ENCODE measurements at regions not wholly inside any gene's neighbourhood (a gene's known extent, or its start where the extent isn't known, plus 50 kb on each side); places are given as distances from the start of the nearest gene placed in this dataset.
"Not testable (repeated sequence)": the region's sequence is repeated elsewhere in the genome, so short reads cannot be mapped to it uniquely, and the experiment has no call there.

GRCh38 chr11:38842991-38843390 is 2245.0 kb upstream of the RAG2 start:
- DNase-seq, result no peak

GRCh38 chr11:38839071-38839470 is 2241.0 kb upstream of the RAG2 start:
- no peak for DNase-seq

DNA sequence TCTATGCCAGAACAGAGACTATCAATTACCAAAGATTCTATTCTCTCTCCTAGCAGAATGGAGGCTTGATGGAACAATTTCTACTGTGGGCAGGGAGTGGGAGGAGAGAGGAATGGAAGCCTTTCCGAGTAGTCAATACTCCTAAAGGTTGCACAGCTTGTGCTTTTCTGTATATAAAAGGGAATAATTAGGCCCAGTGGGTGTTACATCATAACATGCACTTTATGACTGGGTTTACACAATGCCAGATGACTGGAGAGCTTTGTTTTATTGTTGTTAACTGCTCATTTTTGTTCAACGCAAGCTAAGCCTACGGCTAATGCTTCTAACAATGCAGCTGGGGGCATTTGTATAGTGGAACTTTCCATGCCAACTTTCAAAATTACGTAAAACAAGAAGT is 2237.9 kb upstream of the RAG2 start:
- no peak for DNase-seq

GRCh38 chr11:38824573-38824972 is 2226.5 kb upstream of the RAG2 start:
- DNase-seq, result no peak

DNA sequence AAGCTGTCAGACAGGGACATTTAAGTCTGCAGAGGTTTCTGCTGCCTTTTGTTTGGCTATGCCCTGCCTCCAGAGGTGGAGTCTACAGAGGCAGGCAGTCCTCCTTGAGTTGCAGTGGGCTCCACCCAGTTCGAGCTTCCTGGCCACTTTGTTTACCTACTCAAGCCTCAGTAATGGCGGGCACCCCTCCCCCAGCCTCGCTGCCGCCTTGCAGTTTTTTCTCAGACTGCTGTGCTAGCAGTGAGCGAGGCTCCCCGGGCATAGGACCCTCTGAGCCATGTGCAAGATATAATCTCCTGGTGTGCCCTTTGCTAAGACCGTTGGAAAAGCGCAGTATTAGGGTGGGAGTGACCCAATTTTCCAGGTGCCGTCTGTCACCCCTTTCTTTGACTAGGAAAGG is 2223.8 kb upstream of the RAG2 start:
- DNase-seq, result not testable (repeated sequence)

GRCh38 chr11:38819981-38820380 is 2221.9 kb upstream of the RAG2 start:
- no peak for DNase-seq

- no peak for DNase-seq
These were observed 2220.7 kb upstream of the RAG2 start for GRCh38 chr11:38818720-38819119.

DNA sequence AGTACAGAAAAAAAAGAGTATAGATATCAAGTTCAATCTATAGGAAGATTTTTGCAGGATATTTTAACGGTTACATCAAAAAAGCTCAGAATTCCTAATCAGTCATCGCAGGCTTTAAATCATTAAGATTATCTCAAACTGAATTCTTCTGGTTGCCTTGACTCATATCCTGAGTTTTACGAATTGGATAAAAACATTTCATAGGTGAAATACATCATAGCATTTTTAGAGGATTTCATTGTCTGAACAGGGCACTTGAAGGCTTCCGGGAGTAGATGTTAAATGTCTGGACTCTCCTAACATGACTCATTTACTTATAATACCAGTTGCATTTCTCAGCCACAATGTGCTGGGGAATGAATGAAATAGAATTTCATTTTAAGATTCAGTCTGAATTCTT is 2216.6 kb upstream of the RAG2 start:
- no peak for DNase-seq

DNA sequence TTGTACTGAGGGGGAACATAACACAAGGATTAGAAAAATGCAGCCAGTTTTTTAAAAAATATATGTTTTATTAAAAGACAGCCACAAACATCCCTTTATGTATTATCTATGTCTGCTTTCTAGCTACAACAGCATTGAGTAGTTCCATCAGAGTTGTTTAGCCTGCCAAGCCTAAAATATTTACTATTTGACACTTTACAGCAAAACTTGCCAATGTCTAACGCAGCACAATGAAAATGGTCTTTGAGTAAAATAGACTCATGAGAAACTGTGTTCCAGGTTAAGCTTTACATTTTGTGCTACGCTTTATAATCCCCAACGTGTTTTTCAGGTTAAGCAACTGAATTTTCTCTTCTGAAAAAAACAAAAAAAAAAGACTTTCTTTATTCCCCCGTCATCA is 2211.5 kb upstream of the RAG2 start:
- no peak for DNase-seq

DNA sequence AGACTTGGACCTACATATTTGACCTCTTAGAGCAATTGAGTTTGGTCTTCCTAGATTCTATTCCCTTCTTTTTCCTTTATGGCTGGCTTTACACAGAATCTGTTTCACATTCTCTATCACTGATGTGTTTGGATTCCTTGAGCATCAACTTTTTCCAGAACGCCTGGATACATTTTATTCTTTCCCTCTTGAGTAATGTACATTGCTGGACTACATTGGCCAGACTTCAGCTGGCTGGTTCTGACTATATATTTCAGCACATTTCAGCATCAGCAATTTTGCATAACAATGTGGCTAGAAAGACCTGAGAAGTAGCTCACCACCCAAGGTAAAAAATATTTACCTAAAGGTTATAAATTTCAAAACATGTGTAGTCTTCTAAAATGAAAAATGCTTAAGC is 2198.2 kb upstream of the RAG2 start:
- no peak for DNase-seq

DNA sequence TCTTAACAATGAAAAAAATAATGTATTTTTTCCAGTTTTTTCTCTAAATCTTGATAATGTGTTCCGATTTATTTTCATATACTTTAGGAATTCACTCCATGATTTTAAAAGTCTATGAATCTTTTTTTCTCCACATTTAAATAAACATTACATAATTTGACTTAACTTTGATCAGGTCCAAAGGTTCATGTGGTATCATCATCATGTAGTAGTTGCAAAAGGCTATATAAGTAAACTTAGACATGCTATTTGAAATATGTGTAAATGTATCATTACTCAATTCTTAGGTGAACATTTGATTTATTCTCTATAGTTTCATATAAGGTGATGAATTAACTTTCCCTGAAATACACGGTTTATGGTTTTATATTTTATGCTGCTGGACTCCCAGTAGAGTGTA is 2197.0 kb upstream of the RAG2 start:
- DNase-seq, result no peak

DNA sequence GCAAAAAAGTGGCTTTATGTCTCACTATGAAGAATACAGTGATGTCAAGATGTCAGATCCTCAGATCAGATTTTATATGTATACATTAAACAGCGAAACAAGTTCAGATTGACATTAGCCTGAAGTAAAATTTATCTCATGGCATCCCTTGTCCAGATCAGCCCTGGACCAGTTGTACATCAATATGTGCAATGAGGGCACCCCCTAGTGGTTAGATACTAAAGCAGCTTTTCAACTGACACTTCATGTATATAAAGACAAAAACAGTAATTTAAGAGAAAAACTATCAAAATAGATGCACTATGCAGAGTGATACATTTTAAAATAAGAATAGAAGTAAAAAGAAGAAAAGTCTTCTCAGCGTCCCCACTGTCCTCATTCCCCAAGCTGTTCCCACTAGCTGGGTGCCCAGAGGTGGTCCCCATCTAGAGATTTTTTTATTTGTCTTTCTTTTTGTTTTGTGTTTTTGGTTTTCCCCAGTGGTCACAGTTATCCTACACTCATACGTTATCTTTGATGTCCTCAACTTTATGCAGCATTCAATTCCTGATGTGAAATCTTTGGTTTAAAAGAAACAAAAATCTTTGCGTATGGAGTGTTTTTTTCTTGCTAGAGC is 2193.4 kb upstream of the RAG2 start:
- peak; percentile 54 for DNase-seq

GRCh38 chr11:38788561-38788960 is 2190.5 kb upstream of the RAG2 start:
- no peak for DNase-seq

DNA sequence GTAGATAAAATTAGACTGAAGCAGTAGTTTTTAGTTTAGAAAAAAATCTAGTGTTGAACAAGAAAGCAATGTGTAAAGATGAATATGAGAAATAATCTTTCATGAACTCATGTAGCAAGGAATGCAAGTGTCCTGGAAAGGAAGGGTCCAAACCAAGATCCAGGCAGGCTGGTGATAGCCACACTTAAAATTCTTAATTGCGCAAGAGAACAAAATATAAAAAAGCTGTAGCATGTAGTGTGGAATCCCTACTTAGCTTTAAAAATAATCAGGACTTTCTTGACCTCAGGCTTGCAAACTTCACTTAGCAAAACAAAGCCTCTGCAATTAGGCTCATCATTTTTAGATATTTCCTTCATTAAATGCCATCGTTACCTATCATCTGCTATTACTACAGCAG is 2186.1 kb upstream of the RAG2 start:
- no peak for DNase-seq

DNA sequence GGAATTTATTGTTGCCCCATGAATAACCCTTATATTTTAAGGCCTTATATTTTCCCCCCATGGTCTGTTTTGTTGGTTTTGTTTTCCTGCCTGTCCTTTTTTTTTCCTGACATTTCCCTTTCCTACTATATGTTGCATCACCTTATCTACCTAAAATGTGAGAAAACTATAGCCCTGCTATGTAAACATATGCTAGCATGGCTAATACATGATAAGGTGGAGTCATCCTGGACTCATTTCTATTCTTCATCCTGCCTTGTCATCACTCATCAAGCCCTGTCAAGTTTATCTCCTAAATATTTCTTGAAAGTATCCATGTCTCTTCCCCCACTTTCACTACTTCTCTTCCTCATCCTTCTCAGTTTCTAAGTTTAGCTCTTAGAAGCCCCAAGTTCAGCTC is 2168.8 kb upstream of the RAG2 start:
- DNase-seq, result no peak

DNA sequence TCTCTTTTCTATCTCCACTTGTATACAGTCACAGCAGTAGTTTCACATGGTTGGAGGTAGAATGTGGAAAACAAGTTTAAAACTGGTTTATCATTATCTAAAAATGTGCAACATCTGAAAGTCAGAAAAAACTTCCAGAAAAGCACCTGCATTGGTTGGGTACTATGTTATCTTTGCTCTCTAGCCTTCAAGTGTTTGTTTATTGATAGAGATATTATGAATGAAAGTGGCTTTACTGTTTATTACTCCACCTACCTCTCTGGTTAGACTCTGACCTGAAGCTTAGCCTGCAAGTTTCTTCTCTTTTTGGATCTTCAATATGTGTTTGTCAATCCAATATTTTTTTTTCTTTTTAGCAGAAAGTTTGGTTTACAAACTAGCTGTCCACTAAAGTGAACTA is 2161.4 kb upstream of the RAG2 start:
- no peak for DNase-seq

DNA sequence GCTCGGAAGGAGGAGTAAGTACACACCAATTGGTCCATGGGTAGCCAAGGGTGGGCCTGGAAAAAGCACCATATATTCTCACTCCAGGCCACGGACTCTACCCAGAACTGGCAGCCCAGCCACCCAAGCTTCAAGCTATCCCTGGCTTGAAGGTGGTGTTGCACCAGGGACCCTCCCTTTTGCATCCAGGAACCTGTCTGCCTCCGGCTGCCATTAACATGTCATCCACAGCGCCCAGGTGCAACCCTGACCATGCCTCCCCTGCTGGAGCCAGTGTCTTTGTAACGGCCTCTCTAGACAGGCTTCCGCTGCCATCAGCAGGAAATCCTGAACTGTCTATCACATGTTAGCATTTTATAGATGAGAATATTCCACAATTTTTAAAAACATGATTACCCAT is 2158.5 kb upstream of the RAG2 start:
- DNase-seq, result no peak

DNA sequence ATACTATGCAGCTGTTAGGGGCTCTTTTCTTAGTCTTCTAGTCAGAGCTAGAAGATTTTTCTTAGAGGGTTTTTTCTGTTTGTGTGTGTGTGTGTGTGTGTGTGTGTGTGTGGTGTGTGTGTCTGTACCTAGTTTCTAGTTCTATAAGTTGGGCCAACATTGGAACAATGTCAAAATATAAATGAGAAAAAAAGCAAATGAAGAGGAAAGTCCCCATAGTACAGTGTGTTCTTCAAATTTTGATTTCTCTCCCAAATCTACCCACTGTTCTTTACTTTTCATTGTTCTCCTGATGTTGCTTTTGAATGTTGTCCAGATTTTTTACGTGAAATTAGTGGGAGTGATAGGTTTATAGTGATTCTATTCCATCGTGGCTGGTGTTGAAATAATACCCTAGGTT is 2153.4 kb upstream of the RAG2 start:
- DNase-seq, result no peak

DNA sequence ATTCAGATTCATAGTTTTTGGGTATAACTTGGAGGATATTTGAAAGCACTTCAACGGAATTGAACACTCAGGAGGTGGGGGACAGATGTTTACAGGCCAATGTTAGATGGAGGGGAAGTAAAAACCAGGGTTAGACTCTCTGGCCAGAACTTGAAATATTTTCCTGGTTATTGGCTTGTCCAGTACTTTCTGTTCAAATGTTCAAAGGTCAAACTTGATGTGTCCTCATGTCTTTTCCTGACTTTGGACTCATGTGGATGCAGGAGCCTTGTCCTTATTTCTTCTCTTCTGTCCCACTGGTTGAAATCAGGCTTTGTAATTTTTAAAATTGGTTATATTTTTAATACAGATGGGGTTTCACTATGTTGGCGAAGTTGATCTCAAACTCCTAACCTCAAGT is 2148.5 kb upstream of the RAG2 start:
- DNase-seq, result not testable (repeated sequence)

- DNase-seq, result no peak
These were observed 2125.3 kb upstream of the RAG2 start for GRCh38 chr11:38723361-38723760.

DNA sequence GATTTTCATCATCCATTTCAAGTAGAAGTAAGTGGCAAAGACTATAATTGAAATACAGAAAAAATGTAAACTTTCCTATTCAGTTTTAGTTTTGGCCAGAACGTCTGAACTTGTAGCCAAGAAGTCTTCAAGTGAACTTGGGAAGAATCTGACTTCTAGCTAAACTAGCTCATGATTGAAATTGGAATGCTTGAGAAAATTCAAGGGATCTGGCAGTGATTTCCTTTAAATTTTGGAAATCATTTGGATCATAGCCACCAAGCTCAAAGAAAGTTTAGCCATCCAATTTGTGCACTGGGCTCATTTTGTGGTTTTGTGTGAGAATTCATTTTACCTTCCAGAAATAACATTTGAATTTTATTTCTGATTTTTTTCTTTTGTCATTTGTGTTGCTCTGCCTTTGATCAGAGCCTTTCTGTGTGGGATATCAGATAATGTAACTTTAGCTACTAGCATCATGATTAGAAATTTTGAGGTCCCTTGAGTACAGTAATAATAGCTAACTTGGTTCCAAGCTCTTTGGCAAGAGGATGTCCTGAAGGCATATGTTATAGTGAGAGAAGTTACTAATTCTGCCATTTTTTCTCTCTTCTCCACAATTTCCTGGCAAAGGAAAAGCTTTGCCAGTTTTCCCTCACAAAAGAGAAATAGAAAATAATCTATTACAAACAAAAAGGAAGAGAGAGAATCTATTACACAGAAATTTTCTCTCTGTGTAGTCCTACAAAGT is 2123.7 kb upstream of the RAG2 start:
- no peak for DNase-seq

DNA sequence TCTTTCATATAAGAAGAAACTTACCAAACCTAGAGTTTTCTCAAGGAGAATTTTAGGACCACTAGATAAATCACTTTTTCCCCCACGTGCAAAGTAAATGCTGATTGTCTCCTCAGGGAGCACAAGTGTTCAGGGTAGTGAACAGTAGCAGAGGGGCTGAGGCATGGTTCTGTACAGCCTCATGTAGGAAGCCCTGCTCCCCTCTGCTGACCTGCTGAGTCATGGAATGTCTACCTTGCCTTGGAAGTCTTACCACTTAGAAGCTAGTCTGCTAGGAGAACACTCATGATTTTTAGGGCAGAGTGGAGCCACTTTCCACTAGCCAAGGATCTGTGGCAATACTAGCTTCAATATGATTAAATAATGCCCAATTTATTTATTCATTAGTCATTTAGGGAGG is 2120.6 kb upstream of the RAG2 start:
- DNase-seq, result no peak

DNA sequence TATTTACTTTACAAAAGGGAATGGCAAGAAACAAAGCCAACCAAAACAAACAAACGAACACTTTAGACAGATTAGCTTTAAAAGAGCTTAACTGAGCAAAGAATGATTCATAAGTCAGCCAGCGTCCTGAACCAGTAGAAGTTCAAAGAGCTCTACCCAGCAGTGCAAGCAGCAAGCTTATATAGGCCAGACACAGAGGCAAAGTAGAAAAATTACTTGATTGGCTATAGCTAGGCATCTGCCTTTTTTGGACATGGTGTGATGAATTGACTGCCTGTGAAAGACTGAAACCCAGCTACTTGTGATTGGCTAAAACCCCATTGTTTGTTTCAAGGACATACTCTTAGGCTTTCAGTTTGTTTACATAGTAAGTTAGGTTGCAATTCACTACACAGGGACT is 2120.0 kb upstream of the RAG2 start:
- no peak for DNase-seq

DNA sequence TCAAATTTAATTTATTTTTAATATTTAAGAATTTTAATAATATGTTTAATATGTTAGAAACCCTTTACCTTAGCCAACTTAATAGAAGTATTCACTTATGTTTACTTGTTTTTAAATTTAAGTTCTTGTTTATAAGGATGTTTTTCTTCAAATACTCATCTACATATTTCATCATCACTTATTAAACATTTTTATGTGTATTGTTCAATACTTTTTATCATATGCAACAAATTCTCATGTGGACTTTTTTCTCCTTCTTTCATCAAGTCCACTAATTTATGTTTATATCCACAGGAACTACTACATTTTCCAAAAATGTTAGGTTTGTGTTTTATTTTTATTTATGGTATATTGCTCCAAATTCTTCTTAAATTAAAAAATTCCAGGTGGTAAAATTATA is 2113.1 kb upstream of the RAG2 start:
- no peak for DNase-seq

- no peak for DNase-seq
These were observed 2112.2 kb upstream of the RAG2 start for GRCh38 chr11:38710262-38710661.

Data from NCI-H1694 (cell line).